HEK293 (cell line): ENCODE measurements at regions not wholly inside any gene's neighbourhood (a gene's known extent, or its start where the extent isn't known, plus 50 kb on each side); places are given as distances from the start of the nearest gene placed in this dataset.

Experiments
- CTCF ChIA-PET: fragments of 350-600 bp; formaldehyde crosslinking; extraction: SDS; loops from one replicate; lab custom pipeline; 2021; ENCODE audit warnings: antibody characterized with exemption; lab: Yijun Ruan, JAX
- POLR2A ChIA-PET: fragments of 300-600 bp; formaldehyde crosslinking; extraction: SDS; loops from one replicate; lab custom pipeline; 2020; ENCODE audit warnings: antibody characterized with exemption, inconsistent platforms; lab: Yijun Ruan, JAX
- H3K27ac ChIP-seq: fragments of 200-500 bp; sonication (Bioruptor generic); 2 replicates; pipeline ENCODE4 v1.5.1; 2014; ENCODE audit warnings: low read depth, low read length, control low read depth, inconsistent platforms; ENCODE audit errors: extremely low read depth
- H3K36me3 ChIP-seq, 2 experiments: fragments of 200-500 bp in 1 of 2; sonication (Bioruptor generic) in 1 of 2; 1 replicate in 1 of 2; 2 replicates in 1 of 2; pipeline ENCODE4 v1.5.1; 2014 to 2017; ENCODE audit warnings: inconsistent platforms in 2 of 2, low read length in 2 of 2; ENCODE audit not compliant: control insufficient read depth in 2 of 2, insufficient read depth in 1 of 2
- H3K4me1 ChIP-seq: fragments of 200-500 bp; sonication (Bioruptor generic); 2 replicates; pipeline ENCODE4 v1.5.1; 2014; ENCODE audit warnings: mild to moderate bottlenecking, low read length, inconsistent platforms; ENCODE audit not compliant: control insufficient read depth, insufficient read depth
- H3K4me3 ChIP-seq: 2 replicates; pipeline ENCODE4 v1.5.1; 2011; ENCODE audit warnings: low read depth, mild to moderate bottlenecking, control low read depth, low read length, moderate library complexity
- H3K9me3 ChIP-seq: fragments of 200-500 bp; sonication (Bioruptor generic); 2 replicates; pipeline ENCODE4 v1.5.1; 2014; ENCODE audit warnings: low read depth, low read length, inconsistent platforms; ENCODE audit not compliant: control insufficient read depth, insufficient read depth
- ZBTB21 ChIP-seq: fragments of 450-650 bp; formaldehyde crosslinking; IDR thresholded peaks from 2 replicates; pipeline ENCODE4 v1.5.1; 2017; ENCODE audit warnings: missing biosample characterization, missing genetic modification characterization
- ZBTB7A ChIP-seq: fragments of 450-650 bp; formaldehyde crosslinking; IDR thresholded peaks from 2 replicates; pipeline ENCODE4 v1.5.1; 2016; ENCODE audit warnings: low read depth, missing biosample characterization, missing genetic modification characterization
- ZNF146 ChIP-seq: fragments of 450-650 bp; formaldehyde crosslinking; IDR thresholded peaks from 2 replicates; pipeline ENCODE4 v1.5.1; 2016; ENCODE audit warnings: missing biosample characterization, missing genetic modification characterization
- ZNF394 ChIP-seq: fragments of 450-650 bp; formaldehyde crosslinking; IDR thresholded peaks from 2 replicates; pipeline ENCODE4 v1.5.1; 2016; ENCODE audit warnings: missing biosample characterization, missing genetic modification characterization, mild to moderate bottlenecking, moderate library complexity, borderline replicate concordance
- ZNF416 ChIP-seq: fragments of 450-650 bp; formaldehyde crosslinking; IDR thresholded peaks from 2 replicates; pipeline ENCODE4 v1.5.1; 2016; ENCODE audit warnings: missing biosample characterization, missing genetic modification characterization
- ZNF596 ChIP-seq: fragments of 450-650 bp; IDR thresholded peaks from 2 replicates; pipeline ENCODE4 v1.5.0; 2018; ENCODE audit warnings: missing biosample characterization, mild to moderate bottlenecking, missing genetic modification characterization, moderate library complexity
- ZSCAN16 ChIP-seq: fragments of 450-650 bp; formaldehyde crosslinking; IDR thresholded peaks from 2 replicates; pipeline ENCODE4 v1.5.1; 2016; ENCODE audit warnings: missing biosample characterization, missing genetic modification characterization
- TF ChIP-seq, protein P1 (sequence below): fragments of 450-650 bp; formaldehyde crosslinking; IDR thresholded peaks from 2 replicates; pipeline ENCODE4 v1.5.1; 2016; ENCODE audit warnings: missing biosample characterization, missing genetic modification characterization
- TF ChIP-seq, protein P2 (sequence below): fragments of 450-650 bp; formaldehyde crosslinking; IDR thresholded peaks from 2 replicates; pipeline ENCODE4 v1.5.1; 2016; ENCODE audit warnings: missing biosample characterization, missing genetic modification characterization
- TF ChIP-seq, protein P3 (sequence below): fragments of 450-650 bp; formaldehyde crosslinking; IDR thresholded peaks from 2 replicates; pipeline ENCODE4 v1.5.1; 2016; ENCODE audit warnings: missing biosample characterization, missing genetic modification characterization
- TF ChIP-seq, protein P4 (sequence below): fragments of 450-650 bp; formaldehyde crosslinking; IDR thresholded peaks from 2 replicates; pipeline ENCODE4 v1.5.1; 2016; ENCODE audit warnings: missing biosample characterization, missing genetic modification characterization
- TF ChIP-seq, protein P5 (sequence below): fragments of 450-650 bp; formaldehyde crosslinking; IDR thresholded peaks from 2 replicates; pipeline ENCODE4 v1.5.1; 2017; ENCODE audit warnings: missing biosample characterization, missing genetic modification characterization
- TF ChIP-seq, protein P6 (sequence below): fragments of 450-650 bp; formaldehyde crosslinking; IDR thresholded peaks from 2 replicates; pipeline ENCODE4 v1.5.1; 2016; ENCODE audit warnings: missing biosample characterization, missing genetic modification characterization, low read depth

DNA sequence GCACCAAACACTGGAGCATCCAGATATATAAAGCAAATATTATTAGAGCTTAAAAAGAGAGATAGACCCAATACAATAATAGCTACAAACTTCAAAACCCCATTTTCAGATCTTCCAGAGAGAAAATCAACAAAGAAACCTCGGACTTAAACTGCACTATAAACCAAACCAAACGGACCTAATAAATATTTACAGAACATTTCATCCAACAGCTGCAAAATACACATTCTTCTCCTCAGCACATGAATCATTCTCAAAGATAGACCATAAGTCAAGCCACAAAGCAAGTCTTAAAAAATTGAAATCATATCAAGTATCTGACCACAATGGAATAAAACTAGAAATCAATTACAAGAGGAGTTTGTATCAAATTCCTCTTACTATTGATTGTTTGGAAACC, 140.2 kb upstream of the OTOS start:
- POLR2A ChIA-PET: no interaction called here

DNA sequence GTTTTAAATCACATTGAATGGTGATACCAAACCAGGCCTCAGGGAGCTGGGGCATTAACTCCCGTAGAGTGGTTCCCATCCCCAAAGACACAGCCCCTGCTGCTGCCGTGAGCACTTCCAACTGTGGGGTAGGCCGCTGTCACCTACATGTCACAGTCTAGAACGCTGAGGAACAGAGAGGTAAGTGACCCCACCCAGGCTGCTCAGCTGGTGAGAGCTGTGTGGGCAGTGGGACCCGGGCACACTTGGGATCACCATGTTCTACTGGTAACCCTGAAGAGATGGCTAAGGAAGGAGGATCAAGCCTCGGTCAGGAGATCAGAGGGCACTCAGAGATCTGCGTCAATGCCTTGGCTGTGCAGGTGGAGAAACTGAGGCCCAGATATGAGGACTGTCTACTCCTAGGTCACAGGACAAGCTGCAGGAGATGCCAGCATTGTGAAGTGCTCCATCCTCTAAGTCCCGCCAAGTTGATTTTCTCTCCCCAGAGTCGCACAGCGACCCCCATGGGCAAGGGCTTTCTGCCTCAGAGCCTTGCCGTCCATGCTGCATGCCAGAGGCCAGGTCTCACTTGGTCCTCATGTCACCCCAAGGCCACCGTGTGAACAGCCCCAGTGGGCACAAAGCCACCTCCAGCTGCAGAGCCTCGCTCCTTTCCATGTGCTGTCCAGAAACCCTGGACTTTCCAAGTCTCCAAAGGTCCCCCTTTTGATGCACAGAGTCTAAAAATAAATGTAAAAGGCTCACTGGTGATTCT, 144.2 kb upstream of the OTOS start:
- ChIA-PET POLR2A (no interaction called here), CTCF (no interaction called here)
- Histone ChIP-seq H3K4me3 (no peak overlapping the region), H3K36me3 (no peaks in the 10 kb centered on the region), H3K4me1 (no peaks in the 10 kb centered on the region), H3K27ac (no peak overlapping the region), H3K9me3 (no peaks in the 10 kb centered on the region)
- TF ChIP-seq, protein P1, sequence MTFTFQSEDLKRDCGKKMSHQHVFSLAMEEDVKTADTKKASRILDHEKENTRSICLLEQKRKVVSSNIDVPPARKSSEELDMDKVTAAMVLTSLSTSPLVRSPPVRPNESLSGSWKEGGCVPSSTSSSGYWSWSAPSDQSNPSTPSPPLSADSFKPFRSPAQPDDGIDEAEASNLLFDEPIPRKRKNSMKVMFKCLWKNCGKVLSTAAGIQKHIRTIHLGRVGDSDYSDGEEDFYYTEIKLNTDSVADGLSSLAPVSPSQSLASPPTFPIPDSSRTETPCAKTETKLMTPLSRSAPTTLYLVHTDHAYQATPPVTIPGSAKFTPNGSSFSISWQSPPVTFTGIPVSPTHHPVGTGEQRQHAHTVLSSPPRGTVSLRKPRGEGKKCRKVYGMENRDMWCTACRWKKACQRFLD (tag by site-specific recombination): no peak
- TF ChIP-seq ZNF146 (no peak), ZBTB7A (tag by site-specific recombination) (no peak), ZBTB21 (tag by site-specific recombination) (no peak), ZNF596 (tag by site-specific recombination) (no peak)
- TF ChIP-seq, protein P2, sequence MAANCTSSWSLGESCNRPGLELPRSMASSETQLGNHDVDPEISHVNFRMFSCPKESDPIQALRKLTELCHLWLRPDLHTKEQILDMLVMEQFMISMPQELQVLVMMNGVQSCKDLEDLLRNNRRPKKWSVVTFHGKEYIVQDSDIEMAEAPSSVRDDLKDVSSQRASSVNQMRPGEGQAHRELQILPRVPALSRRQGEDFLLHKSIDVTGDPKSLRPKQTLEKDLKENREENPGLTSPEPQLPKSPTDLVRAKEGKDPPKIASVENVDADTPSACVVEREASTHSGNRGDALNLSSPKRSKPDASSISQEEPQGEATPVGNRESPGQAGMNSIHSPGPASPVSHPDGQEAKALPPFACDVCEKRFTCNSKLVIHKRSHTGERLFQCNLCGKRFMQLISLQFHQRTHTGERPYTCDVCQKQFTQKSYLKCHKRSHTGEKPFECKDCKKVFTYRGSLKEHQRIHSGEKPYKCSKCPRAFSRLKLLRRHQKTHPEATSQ (tag by site-specific recombination): no peak
- TF ChIP-seq, protein P3, sequence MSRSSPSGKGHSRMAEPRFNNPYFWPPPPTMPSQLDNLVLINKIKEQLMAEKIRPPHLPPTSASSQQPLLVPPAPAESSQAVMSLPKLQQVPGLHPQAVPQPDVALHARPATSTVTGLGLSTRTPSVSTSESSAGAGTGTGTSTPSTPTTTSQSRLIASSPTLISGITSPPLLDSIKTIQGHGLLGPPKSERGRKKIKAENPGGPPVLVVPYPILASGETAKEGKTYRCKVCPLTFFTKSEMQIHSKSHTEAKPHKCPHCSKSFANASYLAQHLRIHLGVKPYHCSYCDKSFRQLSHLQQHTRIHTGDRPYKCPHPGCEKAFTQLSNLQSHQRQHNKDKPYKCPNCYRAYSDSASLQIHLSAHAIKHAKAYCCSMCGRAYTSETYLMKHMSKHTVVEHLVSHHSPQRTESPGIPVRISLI (tag by site-specific recombination): no peak
- TF ChIP-seq, protein P4, sequence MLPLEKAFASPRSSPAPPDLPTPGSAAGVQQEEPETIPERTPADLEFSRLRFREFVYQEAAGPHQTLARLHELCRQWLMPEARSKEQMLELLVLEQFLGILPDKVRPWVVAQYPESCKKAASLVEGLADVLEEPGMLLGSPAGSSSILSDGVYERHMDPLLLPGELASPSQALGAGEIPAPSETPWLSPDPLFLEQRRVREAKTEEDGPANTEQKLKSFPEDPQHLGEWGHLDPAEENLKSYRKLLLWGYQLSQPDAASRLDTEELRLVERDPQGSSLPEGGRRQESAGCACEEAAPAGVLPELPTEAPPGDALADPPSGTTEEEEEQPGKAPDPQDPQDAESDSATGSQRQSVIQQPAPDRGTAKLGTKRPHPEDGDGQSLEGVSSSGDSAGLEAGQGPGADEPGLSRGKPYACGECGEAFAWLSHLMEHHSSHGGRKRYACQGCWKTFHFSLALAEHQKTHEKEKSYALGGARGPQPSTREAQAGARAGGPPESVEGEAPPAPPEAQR (tag by site-specific recombination): no peak

More for the DNA sequence above, 140.2 kb upstream of the OTOS start:
- no peaks in the 10 kb centered on the region for H3K9me3 ChIP-seq
- H3K4me3 ChIP-seq: no peak overlapping the region
- no peak for TF ChIP-seq ZNF394 (tag by site-specific recombination)
- no peak for TF ChIP-seq ZNF416 (tag by site-specific recombination)
- TF ChIP-seq, protein P5, sequence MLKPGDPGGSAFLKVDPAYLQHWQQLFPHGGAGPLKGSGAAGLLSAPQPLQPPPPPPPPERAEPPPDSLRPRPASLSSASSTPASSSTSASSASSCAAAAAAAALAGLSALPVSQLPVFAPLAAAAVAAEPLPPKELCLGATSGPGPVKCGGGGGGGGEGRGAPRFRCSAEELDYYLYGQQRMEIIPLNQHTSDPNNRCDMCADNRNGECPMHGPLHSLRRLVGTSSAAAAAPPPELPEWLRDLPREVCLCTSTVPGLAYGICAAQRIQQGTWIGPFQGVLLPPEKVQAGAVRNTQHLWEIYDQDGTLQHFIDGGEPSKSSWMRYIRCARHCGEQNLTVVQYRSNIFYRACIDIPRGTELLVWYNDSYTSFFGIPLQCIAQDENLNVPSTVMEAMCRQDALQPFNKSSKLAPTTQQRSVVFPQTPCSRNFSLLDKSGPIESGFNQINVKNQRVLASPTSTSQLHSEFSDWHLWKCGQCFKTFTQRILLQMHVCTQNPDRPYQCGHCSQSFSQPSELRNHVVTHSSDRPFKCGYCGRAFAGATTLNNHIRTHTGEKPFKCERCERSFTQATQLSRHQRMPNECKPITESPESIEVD (tag by site-specific recombination): no peak
- no peak for TF ChIP-seq ZSCAN16
- TF ChIP-seq, protein P6, sequence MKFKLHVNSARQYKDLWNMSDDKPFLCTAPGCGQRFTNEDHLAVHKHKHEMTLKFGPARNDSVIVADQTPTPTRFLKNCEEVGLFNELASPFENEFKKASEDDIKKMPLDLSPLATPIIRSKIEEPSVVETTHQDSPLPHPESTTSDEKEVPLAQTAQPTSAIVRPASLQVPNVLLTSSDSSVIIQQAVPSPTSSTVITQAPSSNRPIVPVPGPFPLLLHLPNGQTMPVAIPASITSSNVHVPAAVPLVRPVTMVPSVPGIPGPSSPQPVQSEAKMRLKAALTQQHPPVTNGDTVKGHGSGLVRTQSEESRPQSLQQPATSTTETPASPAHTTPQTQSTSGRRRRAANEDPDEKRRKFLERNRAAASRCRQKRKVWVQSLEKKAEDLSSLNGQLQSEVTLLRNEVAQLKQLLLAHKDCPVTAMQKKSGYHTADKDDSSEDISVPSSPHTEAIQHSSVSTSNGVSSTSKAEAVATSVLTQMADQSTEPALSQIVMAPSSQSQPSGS (tag by site-specific recombination): no peak
- TF ChIP-seq ZNF596 (tag by site-specific recombination): no peak
- CTCF ChIA-PET: interaction anchor here (0.6 kb wide), 1 partner anchor 961 kb away, joined by 3 read pairs; no protein-coding TSS in a partner anchor
- no peak overlapping the region for H3K27ac ChIP-seq
- no peaks in the 10 kb centered on the region for H3K36me3 ChIP-seq
- no peaks in the 10 kb centered on the region for H3K4me1 ChIP-seq
